HepG2 (cell line): ENCODE measurements at regions not wholly inside any gene's neighbourhood (a gene's known extent, or its start where the extent isn't known, plus 50 kb on each side); places are given as distances from the start of the nearest gene placed in this dataset.

Experiments used
- CTCF ChIP-seq: sonication (generic); formaldehyde crosslinking; IDR thresholded peaks from 2 replicates; pipeline ENCODE4 v1.5.0; 2020; ENCODE audit warnings: mild to moderate bottlenecking, missing genetic modification reagents, moderate library complexity
- IRX3 ChIP-seq: sonication (generic); formaldehyde crosslinking; IDR thresholded peaks from 2 replicates; pipeline ENCODE4 v1.8.1; 2023; ENCODE audit warnings: mild to moderate bottlenecking, low read depth, missing genetic modification reagents, borderline replicate concordance
- POLR2A ChIP-seq, 2 experiments: IDR thresholded peaks; 2 replicates each; pipeline ENCODE4 v1.6.1; 2011; ENCODE audit warnings: low read depth in 2 of 2, low read length in 2 of 2, mild to moderate bottlenecking in 1 of 2, moderate library complexity in 1 of 2; ENCODE audit not compliant: insufficient read depth in 1 of 2
- SETDB1 ChIP-seq: sonication (generic); formaldehyde crosslinking; IDR thresholded peaks from 2 replicates; pipeline ENCODE4 v1.5.1; 2020; ENCODE audit warnings: missing genetic modification reagents, mild to moderate bottlenecking, borderline replicate concordance
- ZNF263 ChIP-seq: sonication (generic); formaldehyde crosslinking; IDR thresholded peaks from 2 replicates; pipeline ENCODE4 v1.4.0; 2020; ENCODE audit warnings: missing genetic modification reagents

- TF ChIP-seq CTCF (CRISPR knock-in tag), result no peak
- TF ChIP-seq POLR2A (IDR thresholded peaks at IDR 0.05; ENCODE audit: insufficient read depth in 1 of 2, low read depth in 2 of 2, low read length in 2 of 2), result no peak
- no peak for TF ChIP-seq SETDB1 (CRISPR knock-in tag)
- TF ChIP-seq ZNF263 (CRISPR knock-in tag), result no peak
- no peak for TF ChIP-seq IRX3
Measured at GRCh38 chr6:167212713-167213005, 54.9 kb upstream of the GPR31 start.
